ENCODE measurements at regions not wholly inside any gene's neighbourhood (a gene's known extent, or its start where the extent isn't known, plus 50 kb on each side); places are given as distances from the start of the nearest gene placed in this dataset.
"Not testable (repeated sequence)": the region's sequence is repeated elsewhere in the genome, so short reads cannot be mapped to it uniquely, and the experiment has no call there.

- CTCF ChIA-PET; H3K27ac ChIP-seq (ENCODE audit: insufficient read depth in 1 of 2, low read depth in 1 of 2, low read length in 2 of 2, poor library complexity in 1 of 2, severe bottlenecking in 2 of 2): not testable (repeated sequence)
- WGBS (ENCODE audit: insufficient coverage), result no CpG with 5 or more reads among the region's 2 CpGs
Observed at GRCh38 chr13:80675442-80675841, 334.5 kb upstream of the SPRY2 start.

DNA sequence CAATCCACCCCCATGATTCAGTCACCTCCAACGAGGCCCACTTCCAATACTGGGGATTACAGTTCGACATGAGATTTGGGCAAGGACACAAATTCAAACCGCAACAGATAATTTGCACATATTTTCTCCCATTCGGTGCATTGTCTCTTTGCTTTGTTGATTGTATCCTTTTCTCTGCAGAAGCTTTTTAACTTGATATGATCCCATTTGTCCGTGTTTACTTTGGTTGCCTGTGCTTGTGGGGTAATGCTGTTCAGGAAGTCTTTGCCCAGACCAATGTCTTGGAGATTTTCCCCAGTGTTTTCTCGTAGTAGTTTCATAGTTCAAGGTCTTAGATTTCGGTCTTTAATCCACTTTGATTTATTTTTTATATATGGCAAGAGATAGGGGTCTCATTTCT is 330.8 kb upstream of the SPRY2 start:
- ChIA-PET CTCF (no interaction called here), POLR2A (no interaction called here)
- H3K4me3 ChIP-seq (ENCODE audit: control insufficient read depth in 1 of 7, extremely low read depth in 1 of 7, insufficient read depth in 4 of 7, low read depth in 2 of 7, low read length in 6 of 7), result no peak overlapping the region
- no peaks in the 10 kb centered on the region for H3K36me3 ChIP-seq (ENCODE audit: control insufficient read depth in 4 of 4, insufficient read depth in 4 of 4, low read length in 3 of 4)
- no peak for DNase-seq
- H3K27ac ChIP-seq (ENCODE audit: insufficient read depth in 1 of 2, low read depth in 1 of 2, low read length in 2 of 2, poor library complexity in 1 of 2, severe bottlenecking in 2 of 2), result no peak overlapping the region
- no peaks in the 10 kb centered on the region for H3K27me3 ChIP-seq (replicated peaks in 2 of 5; ENCODE audit: control insufficient read depth in 4 of 5, insufficient read depth in 5 of 5, low read length in 4 of 5)
- H3K4me1 ChIP-seq (ENCODE audit: control extremely low read depth in 1 of 4, control insufficient read depth in 4 of 4, insufficient read depth in 4 of 4, low read length in 3 of 4), result no peaks in the 10 kb centered on the region
- 100% methylated on average over 6 of the region's 7 CpGs for WGBS (ENCODE audit: insufficient coverage)
- H3K9me3 ChIP-seq (ENCODE audit: control extremely low read depth in 1 of 5, control insufficient read depth in 4 of 5, insufficient read depth in 2 of 5, low read depth in 1 of 5, low read length in 4 of 5), result peaks cover 0 to 18% (median 2%) of the 10 kb centered on the region in 5 experiments

More at GRCh38 chr13:80675442-80675841, 334.5 kb upstream of the SPRY2 start:
- H3K4me3 ChIP-seq (ENCODE audit: control insufficient read depth in 1 of 7, extremely low read depth in 1 of 7, insufficient read depth in 4 of 7, low read depth in 2 of 7, low read length in 6 of 7); DNase-seq; H3K4me1 ChIP-seq (ENCODE audit: control extremely low read depth in 1 of 4, control insufficient read depth in 4 of 4, insufficient read depth in 4 of 4, low read length in 3 of 4); H3K27me3 ChIP-seq (replicated peaks in 2 of 5; ENCODE audit: control insufficient read depth in 4 of 5, insufficient read depth in 5 of 5, low read length in 4 of 5); POLR2A ChIA-PET; H3K36me3 ChIP-seq (ENCODE audit: control insufficient read depth in 4 of 4, insufficient read depth in 4 of 4, low read length in 3 of 4): not testable (repeated sequence)
- peaks cover 2 to 39% (median 5%) of the 10 kb centered on the region in 5 experiments for H3K9me3 ChIP-seq (ENCODE audit: control extremely low read depth in 1 of 5, control insufficient read depth in 4 of 5, insufficient read depth in 2 of 5, low read depth in 1 of 5, low read length in 4 of 5)

GRCh38 chr13:80669112-80669511 is 328.2 kb upstream of the SPRY2 start:
- Histone ChIP-seq H3K4me1 (ENCODE audit: control extremely low read depth in 1 of 4, control insufficient read depth in 4 of 4, insufficient read depth in 4 of 4, low read length in 3 of 4) (no peaks in the 10 kb centered on the region), H3K36me3 (ENCODE audit: control insufficient read depth in 4 of 4, insufficient read depth in 4 of 4, low read length in 3 of 4) (no peaks in the 10 kb centered on the region), H3K4me3 (ENCODE audit: control insufficient read depth in 1 of 7, extremely low read depth in 1 of 7, insufficient read depth in 4 of 7, low read depth in 2 of 7, low read length in 6 of 7) (no peak overlapping the region), H3K27ac (ENCODE audit: insufficient read depth in 1 of 2, low read depth in 1 of 2, low read length in 2 of 2, poor library complexity in 1 of 2, severe bottlenecking in 2 of 2) (no peak overlapping the region), H3K27me3 (replicated peaks in 2 of 5; ENCODE audit: control insufficient read depth in 4 of 5, insufficient read depth in 5 of 5, low read length in 4 of 5) (no peaks in the 10 kb centered on the region), H3K9me3 (ENCODE audit: control extremely low read depth in 1 of 5, control insufficient read depth in 4 of 5, insufficient read depth in 2 of 5, low read depth in 1 of 5, low read length in 4 of 5) (peaks cover 0 to 15% (median 2%) of the 10 kb centered on the region in 5 experiments)
- DNase-seq, result no peak
- 83% methylated on average over 1 of the region's 1 CpG for WGBS (ENCODE audit: insufficient coverage)
- ChIA-PET POLR2A (interaction anchor here (0.5 kb wide), 1 partner anchor 63 kb away, joined by 3 read pairs; no protein-coding TSS in a partner anchor), CTCF (no interaction called here)

DNA sequence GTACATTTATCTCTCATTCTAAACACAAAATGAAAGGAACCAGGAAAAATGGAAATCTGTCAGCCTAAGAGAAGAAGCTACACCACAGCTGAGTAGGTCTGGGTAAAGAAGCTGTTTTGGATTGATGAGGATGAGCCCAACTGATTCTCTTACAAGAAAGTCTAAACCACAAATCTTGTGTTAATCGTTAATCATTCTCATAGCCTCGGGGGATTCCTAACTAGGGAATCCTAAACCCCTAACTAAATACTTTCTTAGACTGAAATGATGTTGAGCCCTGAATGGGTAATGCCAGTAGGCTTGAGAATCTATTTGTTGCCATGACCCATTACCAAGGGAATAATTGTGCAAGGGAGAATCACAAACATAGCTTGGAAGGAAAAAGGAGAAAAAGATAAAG is 327.5 kb upstream of the SPRY2 start:
- H3K27me3 ChIP-seq (replicated peaks in 2 of 5; ENCODE audit: control insufficient read depth in 4 of 5, insufficient read depth in 5 of 5, low read length in 4 of 5), result no peaks in the 10 kb centered on the region
- no peaks in the 10 kb centered on the region for H3K4me1 ChIP-seq (ENCODE audit: control extremely low read depth in 1 of 4, control insufficient read depth in 4 of 4, insufficient read depth in 4 of 4, low read length in 3 of 4)
- no peak for DNase-seq
- no CpG with 5 or more reads among the region's 2 CpGs for WGBS (ENCODE audit: insufficient coverage)
- ChIA-PET CTCF (no interaction called here), POLR2A (no interaction called here)
- H3K27ac ChIP-seq (ENCODE audit: insufficient read depth in 1 of 2, low read depth in 1 of 2, low read length in 2 of 2, poor library complexity in 1 of 2, severe bottlenecking in 2 of 2), result no peak overlapping the region
- peaks cover 0 to 16% (median 2%) of the 10 kb centered on the region in 5 experiments for H3K9me3 ChIP-seq (ENCODE audit: control extremely low read depth in 1 of 5, control insufficient read depth in 4 of 5, insufficient read depth in 2 of 5, low read depth in 1 of 5, low read length in 4 of 5)
- no peaks in the 10 kb centered on the region for H3K36me3 ChIP-seq (ENCODE audit: control insufficient read depth in 4 of 4, insufficient read depth in 4 of 4, low read length in 3 of 4)
- no peak overlapping the region for H3K4me3 ChIP-seq (ENCODE audit: control insufficient read depth in 1 of 7, extremely low read depth in 1 of 7, insufficient read depth in 4 of 7, low read depth in 2 of 7, low read length in 6 of 7)

- DNase-seq, result no peak
- H3K27me3 ChIP-seq (replicated peaks in 2 of 5; ENCODE audit: control insufficient read depth in 4 of 5, insufficient read depth in 5 of 5, low read length in 4 of 5), result no peaks in the 10 kb centered on the region
- no peak overlapping the region for H3K4me3 ChIP-seq (ENCODE audit: control insufficient read depth in 1 of 7, extremely low read depth in 1 of 7, insufficient read depth in 4 of 7, low read depth in 2 of 7, low read length in 6 of 7)
- CTCF ChIA-PET, result interaction anchor here (0.6 kb wide), 1 partner anchor 832 kb away, joined by 3 read pairs; no protein-coding TSS in a partner anchor
- H3K9me3 ChIP-seq (ENCODE audit: control extremely low read depth in 1 of 5, control insufficient read depth in 4 of 5, insufficient read depth in 2 of 5, low read depth in 1 of 5, low read length in 4 of 5), result peaks cover 0 to 10% (median 2%) of the 10 kb centered on the region in 5 experiments
- H3K4me1 ChIP-seq (ENCODE audit: control extremely low read depth in 1 of 4, control insufficient read depth in 4 of 4, insufficient read depth in 4 of 4, low read length in 3 of 4), result no peaks in the 10 kb centered on the region
- POLR2A ChIA-PET, result no interaction called here
- no peak overlapping the region for H3K27ac ChIP-seq (ENCODE audit: insufficient read depth in 1 of 2, low read depth in 1 of 2, low read length in 2 of 2, poor library complexity in 1 of 2, severe bottlenecking in 2 of 2)
- H3K36me3 ChIP-seq (ENCODE audit: control insufficient read depth in 4 of 4, insufficient read depth in 4 of 4, low read length in 3 of 4), result no peaks in the 10 kb centered on the region
- WGBS (ENCODE audit: insufficient coverage), result no CpG with 5 or more reads among the region's 1 CpG
Observed at GRCh38 chr13:80666782-80667552, 326.0 kb upstream of the SPRY2 start.

- ChIA-PET POLR2A (no interaction called here), CTCF (no interaction called here)
- H3K27ac ChIP-seq (ENCODE audit: insufficient read depth in 1 of 2, low read depth in 1 of 2, low read length in 2 of 2, poor library complexity in 1 of 2, severe bottlenecking in 2 of 2), result no peak overlapping the region
- H3K36me3 ChIP-seq (ENCODE audit: control insufficient read depth in 4 of 4, insufficient read depth in 4 of 4, low read length in 3 of 4), result no peaks in the 10 kb centered on the region
- no peaks in the 10 kb centered on the region for H3K27me3 ChIP-seq (replicated peaks in 2 of 5; ENCODE audit: control insufficient read depth in 4 of 5, insufficient read depth in 5 of 5, low read length in 4 of 5)
- WGBS (ENCODE audit: insufficient coverage), result 100% methylated on average over 1 of the region's 3 CpGs
- peaks cover 0 to 6% (median 2%) of the 10 kb centered on the region in 5 experiments for H3K9me3 ChIP-seq (ENCODE audit: control extremely low read depth in 1 of 5, control insufficient read depth in 4 of 5, insufficient read depth in 2 of 5, low read depth in 1 of 5, low read length in 4 of 5)
- no peak overlapping the region for H3K4me3 ChIP-seq (ENCODE audit: control insufficient read depth in 1 of 7, extremely low read depth in 1 of 7, insufficient read depth in 4 of 7, low read depth in 2 of 7, low read length in 6 of 7)
- no peak for DNase-seq
- H3K4me1 ChIP-seq (ENCODE audit: control extremely low read depth in 1 of 4, control insufficient read depth in 4 of 4, insufficient read depth in 4 of 4, low read length in 3 of 4), result no peaks in the 10 kb centered on the region
Observed at GRCh38 chr13:80665792-80666333, 324.9 kb upstream of the SPRY2 start.

DNA sequence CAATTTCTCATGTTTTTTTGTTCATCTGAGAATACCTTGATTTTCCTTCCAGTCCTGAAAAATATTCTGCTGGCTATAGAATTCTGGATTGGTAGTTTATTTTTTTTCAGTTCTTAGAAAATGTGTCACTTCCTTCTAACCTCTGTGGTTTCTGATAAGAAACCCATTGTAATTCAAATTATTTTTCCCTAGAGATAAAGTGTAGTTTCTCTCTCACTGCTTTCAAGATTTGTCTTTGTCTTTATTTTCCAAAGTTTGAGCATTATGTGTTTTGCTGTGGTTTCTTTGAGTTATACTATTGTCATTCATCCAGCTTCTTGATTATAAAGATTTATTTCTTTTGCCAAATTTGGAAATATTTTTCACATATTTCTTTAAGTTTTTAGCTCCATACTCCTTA is 324.0 kb upstream of the SPRY2 start:
- peaks cover 0 to 6% (median 2%) of the 10 kb centered on the region in 5 experiments for H3K9me3 ChIP-seq (ENCODE audit: control extremely low read depth in 1 of 5, control insufficient read depth in 4 of 5, insufficient read depth in 2 of 5, low read depth in 1 of 5, low read length in 4 of 5)
- H3K4me3 ChIP-seq (ENCODE audit: control insufficient read depth in 1 of 7, extremely low read depth in 1 of 7, insufficient read depth in 4 of 7, low read depth in 2 of 7, low read length in 6 of 7), result no peak overlapping the region
- CTCF ChIA-PET, result no interaction called here
- H3K27me3 ChIP-seq (replicated peaks in 2 of 5; ENCODE audit: control insufficient read depth in 4 of 5, insufficient read depth in 5 of 5, low read length in 4 of 5), result no peaks in the 10 kb centered on the region
- no peaks in the 10 kb centered on the region for H3K36me3 ChIP-seq (ENCODE audit: control insufficient read depth in 4 of 4, insufficient read depth in 4 of 4, low read length in 3 of 4)
- no peaks in the 10 kb centered on the region for H3K4me1 ChIP-seq (ENCODE audit: control extremely low read depth in 1 of 4, control insufficient read depth in 4 of 4, insufficient read depth in 4 of 4, low read length in 3 of 4)
- POLR2A ChIA-PET, result no interaction called here
- no peak overlapping the region for H3K27ac ChIP-seq (ENCODE audit: insufficient read depth in 1 of 2, low read depth in 1 of 2, low read length in 2 of 2, poor library complexity in 1 of 2, severe bottlenecking in 2 of 2)
- DNase-seq, result peak in 1 of 3 donors; percentile 2

Data from common myeloid progenitor, CD34-positive (primary cell).